DMS53 (cell line): ENCODE measurements at regions not wholly inside any gene's neighbourhood (a gene's known extent, or its start where the extent isn't known, plus 50 kb on each side); places are given as distances from the start of the nearest gene placed in this dataset.
"Not testable (repeated sequence)": the region's sequence is repeated elsewhere in the genome, so short reads cannot be mapped to it uniquely, and the experiment has no call there.

Source experiments
- DNase-seq: peaks from one replicate; lab custom pipeline; 2025; lab: John Stamatoyannopoulos, UW

DNA sequence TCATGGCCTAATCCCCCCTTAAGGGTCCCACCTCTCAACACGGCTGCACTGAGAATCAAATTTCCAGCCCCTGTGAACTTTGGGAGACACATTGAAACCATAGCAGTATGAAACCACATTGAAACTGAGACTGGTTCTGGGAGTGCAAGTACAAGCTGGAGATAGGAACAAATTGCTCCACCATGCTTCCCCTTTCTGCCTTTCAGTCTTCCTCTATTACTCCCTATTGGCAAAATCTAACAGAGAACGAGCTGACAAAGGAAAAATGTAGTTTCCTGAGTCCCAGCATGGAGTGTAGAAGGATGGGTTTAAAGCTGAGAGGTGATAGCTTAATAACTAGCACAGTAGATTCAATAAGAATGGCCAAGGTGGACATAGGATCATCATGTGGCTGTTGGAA, 161.7 kb upstream of the RPL34 start:
- no peak for DNase-seq

- DNase-seq, result no peak
Measured at GRCh38 chr4:108454227-108454626, 166.1 kb upstream of the RPL34 start.

GRCh38 chr4:108453366-108453765, 167.0 kb upstream of the RPL34 start:
- no peak for DNase-seq

- DNase-seq, result no peak
Measured at GRCh38 chr4:108450236-108450898, 170.0 kb upstream of the RPL34 start.

DNA sequence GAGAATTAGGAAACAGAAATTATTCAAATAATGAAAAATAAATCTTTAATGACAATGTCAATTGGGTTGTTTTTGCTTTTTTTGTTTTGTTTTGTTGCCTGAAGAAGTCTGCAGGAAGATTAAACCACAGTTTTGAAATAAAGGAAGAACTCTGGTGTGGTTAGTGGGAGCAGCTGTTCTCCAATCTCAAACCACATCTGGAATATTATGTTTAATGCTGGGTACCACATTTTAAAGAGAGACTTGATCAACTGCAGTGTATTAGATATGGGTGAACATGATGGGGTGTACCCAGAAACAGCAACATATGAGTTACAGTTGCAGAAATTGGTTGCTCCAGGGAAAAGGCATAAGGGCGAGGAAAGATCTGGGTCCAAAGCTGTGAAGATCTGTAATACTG, 171.2 kb upstream of the RPL34 start:
- no peak for DNase-seq

- DNase-seq, result no peak
Measured at GRCh38 chr4:108446556-108446955, 173.8 kb upstream of the RPL34 start.

DNA sequence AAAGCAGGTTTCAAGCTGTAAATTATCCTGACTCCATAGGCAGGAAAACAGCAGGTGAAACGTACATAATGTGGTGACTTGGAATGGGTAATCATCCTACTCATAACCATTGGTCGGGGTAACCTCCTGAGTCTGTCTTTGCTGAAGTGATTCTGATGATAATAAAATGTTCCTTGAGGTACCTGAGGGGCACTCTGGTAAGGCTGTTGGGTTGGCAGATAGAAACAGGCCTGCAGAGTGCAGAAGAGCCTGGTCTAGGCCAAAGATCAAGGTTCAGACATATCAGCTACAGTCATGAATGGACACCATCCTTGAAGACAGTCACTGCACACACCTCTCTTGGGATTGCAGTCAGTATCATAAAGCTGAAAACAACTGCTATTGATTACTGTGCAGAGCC, 174.7 kb upstream of the RPL34 start:
- DNase-seq, result no peak

DNA sequence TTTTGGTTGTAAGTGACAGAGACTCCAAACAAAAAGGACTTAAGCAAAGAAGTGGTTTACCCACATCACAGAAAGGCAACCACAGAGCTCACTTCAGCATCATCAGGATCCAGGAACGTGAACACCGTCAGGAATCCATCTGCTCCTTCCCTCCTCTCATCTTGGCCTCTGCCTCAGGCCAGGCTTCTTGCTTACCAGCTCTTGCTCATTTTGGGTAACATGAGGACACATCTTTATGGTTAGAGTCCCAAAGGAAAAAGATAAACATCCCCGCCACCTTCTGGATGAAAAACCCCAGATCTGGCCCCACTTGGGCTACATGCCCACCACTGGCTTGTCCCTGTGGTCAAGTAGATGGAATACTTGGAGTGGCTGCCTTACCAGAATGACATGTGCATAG, 176.8 kb upstream of the RPL34 start:
- no peak for DNase-seq

DNA sequence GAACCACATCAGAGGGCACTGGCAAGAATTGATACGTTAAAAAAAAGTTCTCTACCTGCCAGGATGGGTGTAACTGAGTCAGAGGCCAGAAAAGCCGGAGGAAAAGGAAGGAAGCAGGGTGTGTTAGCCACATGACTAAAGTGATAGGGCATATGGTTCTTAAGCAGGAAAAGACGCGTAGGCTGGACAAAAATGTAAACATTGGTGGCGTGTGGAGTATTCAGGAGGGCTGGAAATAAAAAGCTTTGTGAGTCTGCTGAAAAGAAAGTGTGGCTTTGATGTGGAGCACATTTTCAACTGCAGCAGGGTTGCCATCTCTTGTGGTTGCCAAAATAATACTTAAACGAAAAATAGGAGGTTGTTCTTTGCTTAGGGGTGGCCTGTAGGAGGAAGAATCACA, 186.5 kb upstream of the RPL34 start:
- DNase-seq, result peak; percentile 22

- not testable (repeated sequence) for DNase-seq
Measured at GRCh38 chr4:108433394-108433793, 187.0 kb upstream of the RPL34 start.

- DNase-seq, result no peak
Measured at GRCh38 chr4:108432418-108432817, 188.0 kb upstream of the RPL34 start.

GRCh38 chr4:108431986-108432385, 188.4 kb upstream of the RPL34 start:
- DNase-seq, result no peak

DNA sequence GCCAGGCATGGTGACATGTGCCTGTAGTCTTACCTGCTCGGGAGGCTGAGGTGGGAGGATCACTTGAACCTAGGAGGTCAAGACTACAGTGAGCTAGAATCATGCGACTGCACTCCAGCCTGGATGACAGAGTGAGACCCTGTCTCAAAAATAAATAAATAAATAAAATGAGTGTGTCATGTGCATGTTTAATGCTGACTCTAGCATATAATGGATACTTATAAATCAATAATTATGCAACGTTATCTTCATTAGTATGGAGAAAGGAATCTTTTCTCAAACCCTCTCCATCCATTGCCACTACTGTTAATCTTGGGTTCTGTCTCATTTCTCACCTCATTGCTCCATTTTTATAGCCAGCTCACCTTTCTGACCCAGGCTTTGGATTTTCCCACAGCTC, 189.5 kb upstream of the RPL34 start:
- DNase-seq, result no peak

- DNase-seq, result no peak
Measured at GRCh38 chr4:108429662-108430061, 190.7 kb upstream of the RPL34 start.

DNA sequence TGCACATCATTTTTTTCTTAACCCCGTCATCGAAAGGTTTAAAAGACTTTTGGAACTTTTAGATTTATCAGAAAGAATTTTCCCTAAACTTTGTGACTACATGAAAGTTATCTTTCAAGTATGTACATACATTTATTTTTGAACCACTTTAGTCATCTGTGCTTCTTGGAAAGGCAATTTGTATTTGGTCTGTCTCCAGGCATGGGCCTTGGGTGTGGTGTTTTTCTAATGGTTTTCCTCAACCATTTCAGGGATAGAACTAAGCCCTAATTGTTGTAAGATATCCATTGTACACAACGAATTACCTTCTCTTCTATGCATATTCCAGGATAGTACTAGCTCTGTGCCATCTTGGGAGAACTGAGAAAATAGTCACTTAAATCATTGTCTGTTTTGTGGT, 191.5 kb upstream of the RPL34 start:
- no peak for DNase-seq

- no peak for DNase-seq
Measured at GRCh38 chr4:108427946-108428485, 192.4 kb upstream of the RPL34 start.

DNA sequence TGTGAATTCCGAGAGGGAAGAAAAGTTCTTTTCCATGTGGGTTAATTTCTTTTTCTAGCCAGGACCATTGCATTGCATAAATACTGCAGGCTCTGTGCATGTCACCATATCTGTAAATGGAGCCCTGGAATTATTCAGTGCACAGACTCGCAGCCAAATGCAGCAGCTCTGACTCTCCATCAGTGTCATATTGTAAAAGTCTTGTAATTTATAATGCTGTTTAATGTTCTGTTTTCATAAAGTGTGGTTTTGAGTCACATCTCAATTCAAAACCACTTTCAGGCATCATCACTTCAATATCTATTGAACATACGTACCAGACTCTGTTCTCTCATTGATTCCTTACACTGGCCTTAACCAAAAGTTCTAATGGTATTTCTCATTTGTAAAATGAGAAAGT, 193.9 kb upstream of the RPL34 start:
- no peak for DNase-seq

DNA sequence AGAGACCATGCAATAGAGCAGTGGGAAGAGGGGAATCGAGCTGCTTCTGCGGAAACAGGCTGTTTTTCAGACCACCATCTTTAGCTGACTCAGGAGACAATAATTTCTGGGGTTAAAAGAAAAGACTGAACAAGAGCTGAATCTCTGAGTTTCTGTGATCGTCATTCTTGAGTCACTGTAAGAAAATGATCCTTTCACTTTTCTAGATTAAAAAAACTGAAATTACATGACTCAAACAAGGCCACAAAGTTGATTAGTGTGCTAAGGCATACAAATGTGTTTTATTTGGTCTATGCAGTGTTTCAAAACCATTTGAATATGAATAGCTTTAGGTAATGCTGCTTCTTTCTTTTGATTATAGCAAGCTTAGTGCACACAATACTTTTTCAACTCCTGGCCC, 194.4 kb upstream of the RPL34 start:
- no peak for DNase-seq

GRCh38 chr4:108417923-108418322, 202.5 kb upstream of the RPL34 start:
- DNase-seq, result peak; percentile 11

DNA sequence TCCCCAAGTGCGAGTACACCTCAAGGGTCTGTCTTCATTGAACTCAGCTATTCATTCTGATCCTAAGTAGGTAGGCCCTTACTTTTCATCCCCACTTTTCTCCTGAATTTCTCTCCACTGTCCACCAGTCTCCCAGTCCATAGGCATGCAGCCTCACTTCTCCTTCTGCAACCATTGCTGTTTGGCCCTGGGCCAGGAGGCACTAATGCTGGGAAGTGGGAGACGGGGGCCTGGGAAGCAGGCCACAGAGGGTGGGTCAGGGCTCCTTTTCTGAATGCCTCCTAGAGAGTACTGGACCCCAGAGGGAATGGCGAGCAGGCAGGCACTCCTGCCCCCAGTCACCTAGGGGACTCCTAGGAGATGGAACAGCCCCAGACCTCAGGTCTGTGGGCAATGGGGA, 203.5 kb upstream of the RPL34 start:
- DNase-seq, result no peak

DNA sequence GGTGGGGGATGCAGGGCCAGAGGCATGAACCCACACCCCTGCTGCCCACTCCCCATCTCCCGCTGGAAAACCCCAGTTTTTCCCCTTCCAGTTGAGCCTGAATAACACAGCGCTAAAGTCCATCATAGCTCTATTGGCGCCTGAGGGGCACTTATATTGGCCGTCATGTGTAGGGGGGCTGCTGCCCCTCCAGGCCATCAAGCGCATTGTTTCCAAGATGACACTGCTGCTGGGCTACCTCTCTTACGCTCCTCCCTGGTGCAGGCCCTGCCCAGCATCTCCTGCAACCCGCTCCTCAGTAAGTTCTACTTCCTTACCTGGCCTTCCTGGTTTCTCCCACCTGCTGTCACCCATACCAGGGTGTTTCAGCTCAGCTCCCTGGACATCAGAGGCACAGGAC, 205.0 kb upstream of the RPL34 start:
- no peak for DNase-seq

GRCh38 chr4:108411836-108412235, 208.5 kb upstream of the RPL34 start:
- DNase-seq, result no peak

DNA sequence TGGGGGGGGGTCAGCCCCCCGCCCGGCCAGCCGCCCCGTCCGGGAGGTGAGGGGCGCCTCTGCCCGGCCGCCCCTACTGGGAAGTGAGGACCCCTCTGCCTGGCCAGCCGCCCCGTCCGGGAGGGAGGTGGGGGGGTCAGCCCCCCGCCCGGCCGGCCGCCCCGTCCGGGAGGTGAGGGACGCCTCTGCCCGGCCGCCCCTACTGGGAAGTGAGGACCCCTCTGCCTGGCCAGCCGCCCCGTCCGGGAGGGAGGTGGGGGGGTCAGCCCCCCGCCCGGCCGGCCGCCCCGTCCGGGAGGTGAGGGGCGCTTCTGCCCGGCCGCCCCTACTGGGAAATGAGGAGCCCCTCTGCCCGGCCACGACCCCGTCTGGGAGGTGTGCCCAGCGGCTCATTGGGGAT, 210.7 kb upstream of the RPL34 start:
- DNase-seq, result not testable (repeated sequence)

- DNase-seq, result no peak
Measured at GRCh38 chr4:108405586-108405985, 214.8 kb upstream of the RPL34 start.
